Uterus (tissue), 3 donors: ENCODE measurements at regions not wholly inside any gene's neighbourhood (a gene's known extent, or its start where the extent isn't known, plus 50 kb on each side); places are given as distances from the start of the nearest gene placed in this dataset.
"Not testable (repeated sequence)": the region's sequence is repeated elsewhere in the genome, so short reads cannot be mapped to it uniquely, and the experiment has no call there.

Experiments used
- DNase-seq, 2 donors: peaks; one replicate each; pipeline ENCODE4 v3.0.0-alpha.2; 2019 to 2020
- H3K27ac ChIP-seq, 2 donors: fragments of 200-600 bp; sonication (generic); 1 replicate in 1 of 2; 2 replicates in 1 of 2; pipeline ENCODE4 v1.5.1; 2016 to 2018
- H3K27me3 ChIP-seq, 2 donors: fragments of 200-600 bp; sonication (generic); one replicate each; pipeline ENCODE4 v1.5.1; 2018 to 2019; ENCODE audit warnings: control low read depth in 1 of 2
- H3K36me3 ChIP-seq, 2 donors: fragments of 200-600 bp; sonication (generic); one replicate each; pipeline ENCODE4 v1.5.1; 2019; ENCODE audit warnings: control low read depth in 1 of 2
- H3K4me1 ChIP-seq, 2 donors: fragments of 200-600 bp; sonication (generic); one replicate each; pipeline ENCODE4 v1.5.1; 2018 to 2019; ENCODE audit warnings: control low read depth in 1 of 2
- H3K4me3 ChIP-seq, 2 donors: fragments of 200-600 bp; sonication (generic); 1 replicate in 1 of 2; 2 replicates in 1 of 2; pipeline ENCODE4 v1.5.1; 2018 to 2019; ENCODE audit warnings: mild to moderate bottlenecking in 1 of 2
- H3K9me3 ChIP-seq, 2 donors: fragments of 200-600 bp; sonication (generic); one replicate each; pipeline ENCODE4 v1.5.1; 2019; ENCODE audit warnings: control low read depth in 1 of 2
- POLR2A ChIP-seq, 2 donors: fragments of 450-650 bp; IDR thresholded peaks; one replicate each; pipeline ENCODE4 v1.6.1; 2016; ENCODE audit warnings: antibody characterized with exemption in 2 of 2, mild to moderate bottlenecking in 1 of 2, moderate library complexity in 1 of 2
- intact Hi-C: fragments of 100-400 bp; cut with DNase I; formaldehyde crosslinking; loops from one replicate; pipeline ENCODE4 v1.15.1; 2023; ENCODE audit warnings: low total_unique reads
- TF ChIP-seq, protein P1 (sequence below), 4 experiments: fragments of 200-600 bp in 2 of 4; fragments of 450-650 bp in 2 of 4; sonication (generic) in 2 of 4; IDR thresholded peaks; one replicate each; pipeline ENCODE4 v1.5.1; 2016 to 2019; ENCODE audit warnings: antibody characterized with exemption in 4 of 4, mild to moderate bottlenecking in 2 of 4, moderate library complexity in 1 of 4
- donor health status: DM: yes; HTN: yes; CAD: no.

DNA sequence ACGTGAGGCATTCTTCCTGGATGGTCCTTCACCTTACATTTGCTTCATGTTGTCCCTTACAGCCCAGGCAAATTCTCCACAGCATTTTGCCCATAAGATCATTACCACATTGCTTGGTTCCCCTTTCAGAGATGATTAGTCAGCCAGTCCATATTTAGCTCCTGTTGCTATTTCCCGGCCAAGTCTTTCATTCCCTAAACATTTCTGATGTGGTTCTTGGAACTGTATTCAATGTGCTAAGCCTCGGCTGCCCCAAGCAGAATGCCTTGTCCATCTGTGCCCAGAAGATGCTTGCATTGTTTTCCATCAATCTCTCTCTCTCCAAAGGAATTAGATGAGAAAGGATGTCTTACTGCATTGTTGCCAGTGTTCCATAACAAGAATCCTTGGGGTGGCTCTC, 420.9 kb upstream of the CAMK1G start:
- H3K36me3 ChIP-seq = no peaks in the 10 kb centered on the region
- no peak for DNase-seq
- TF ChIP-seq POLR2A (IDR thresholded peaks at IDR 0.05) = no peak
- TF ChIP-seq, protein P1, sequence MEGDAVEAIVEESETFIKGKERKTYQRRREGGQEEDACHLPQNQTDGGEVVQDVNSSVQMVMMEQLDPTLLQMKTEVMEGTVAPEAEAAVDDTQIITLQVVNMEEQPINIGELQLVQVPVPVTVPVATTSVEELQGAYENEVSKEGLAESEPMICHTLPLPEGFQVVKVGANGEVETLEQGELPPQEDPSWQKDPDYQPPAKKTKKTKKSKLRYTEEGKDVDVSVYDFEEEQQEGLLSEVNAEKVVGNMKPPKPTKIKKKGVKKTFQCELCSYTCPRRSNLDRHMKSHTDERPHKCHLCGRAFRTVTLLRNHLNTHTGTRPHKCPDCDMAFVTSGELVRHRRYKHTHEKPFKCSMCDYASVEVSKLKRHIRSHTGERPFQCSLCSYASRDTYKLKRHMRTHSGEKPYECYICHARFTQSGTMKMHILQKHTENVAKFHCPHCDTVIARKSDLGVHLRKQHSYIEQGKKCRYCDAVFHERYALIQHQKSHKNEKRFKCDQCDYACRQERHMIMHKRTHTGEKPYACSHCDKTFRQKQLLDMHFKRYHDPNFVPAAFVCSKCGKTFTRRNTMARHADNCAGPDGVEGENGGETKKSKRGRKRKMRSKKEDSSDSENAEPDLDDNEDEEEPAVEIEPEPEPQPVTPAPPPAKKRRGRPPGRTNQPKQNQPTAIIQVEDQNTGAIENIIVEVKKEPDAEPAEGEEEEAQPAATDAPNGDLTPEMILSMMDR (IDR thresholded peaks at IDR 0.05) = no peak
- no peak overlapping the region for H3K27ac ChIP-seq
- H3K9me3 ChIP-seq = no peaks in the 10 kb centered on the region
- no peak overlapping the region for H3K4me3 ChIP-seq
- H3K27me3 ChIP-seq = no peaks in the 10 kb centered on the region
- intact Hi-C loops = no loop called here
- no peaks in the 10 kb centered on the region for H3K4me1 ChIP-seq

DNA sequence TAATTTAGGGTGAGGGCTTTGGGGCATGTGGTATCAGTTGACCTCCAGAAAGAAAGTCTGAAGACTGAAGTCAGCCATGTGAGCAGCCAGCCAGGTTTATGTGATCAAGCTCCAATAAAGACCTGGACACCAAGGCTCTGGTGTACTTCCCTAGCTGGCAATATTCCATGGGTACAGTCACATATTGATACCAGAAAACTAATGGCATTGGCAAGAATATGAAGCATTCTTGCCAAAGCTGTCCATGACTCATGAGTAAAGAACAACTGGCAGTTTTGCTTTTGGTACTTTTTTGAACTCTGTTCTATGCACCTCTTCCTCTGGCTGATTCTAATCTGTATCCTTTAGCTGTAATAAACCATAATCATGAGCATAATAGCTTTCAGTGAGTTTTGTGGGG, 415.3 kb upstream of the CAMK1G start:
- TF ChIP-seq, protein P1 (IDR thresholded peaks at IDR 0.05) = no peak
- intact Hi-C loops = no loop called here
- no peak for DNase-seq
- Histone ChIP-seq H3K27ac (no peak overlapping the region), H3K4me3 (no peak overlapping the region), H3K27me3 (no peaks in the 10 kb centered on the region), H3K4me1 (no peaks in the 10 kb centered on the region), H3K36me3 (no peaks in the 10 kb centered on the region), H3K9me3 (no peaks in the 10 kb centered on the region)

DNA sequence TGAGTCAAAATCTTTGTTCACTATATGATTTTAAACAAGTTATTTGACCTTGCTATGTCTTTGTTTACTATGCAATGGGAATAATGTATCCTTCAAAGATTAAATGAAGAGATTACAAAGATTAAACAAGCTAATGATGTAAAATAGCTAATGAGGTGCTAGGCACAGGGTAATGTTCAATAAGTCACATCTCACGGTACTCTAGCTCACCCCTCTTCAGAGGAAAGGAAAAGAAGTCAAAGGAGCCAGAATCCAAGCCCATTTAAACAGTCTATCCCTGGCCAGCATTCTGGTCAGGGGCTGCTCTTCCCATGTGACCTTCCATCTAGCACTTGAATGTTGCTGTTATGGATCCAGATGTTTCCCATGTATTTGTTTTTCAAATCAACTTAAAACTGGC, 412.4 kb upstream of the CAMK1G start:
- H3K4me1 ChIP-seq = no peaks in the 10 kb centered on the region

DNA sequence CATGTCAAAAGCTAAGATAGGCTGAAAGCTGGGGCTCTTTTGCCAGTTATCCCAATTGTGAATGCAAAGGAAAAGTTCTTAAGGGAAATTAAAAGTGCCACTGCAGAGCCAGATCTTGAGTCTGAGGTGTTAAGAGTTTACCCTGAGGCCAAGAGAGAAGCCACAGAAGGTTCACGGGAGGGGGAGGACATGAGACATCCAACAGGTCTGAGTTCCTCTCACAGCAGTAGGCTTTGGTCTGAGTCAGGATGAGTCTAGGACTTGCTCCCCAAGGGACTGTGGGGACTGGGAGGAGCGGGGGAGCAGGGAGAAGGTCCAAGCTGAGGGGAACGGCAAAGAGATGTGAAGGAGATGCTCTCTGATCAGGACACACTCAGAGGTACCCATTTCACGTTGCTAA, 411.2 kb upstream of the CAMK1G start:
- H3K9me3 ChIP-seq = no peaks in the 10 kb centered on the region
- intact Hi-C loops = no loop called here
- no peak overlapping the region for H3K4me3 ChIP-seq
- no peaks in the 10 kb centered on the region for H3K4me1 ChIP-seq
- H3K27ac ChIP-seq = no peak overlapping the region
- TF ChIP-seq POLR2A (IDR thresholded peaks at IDR 0.05) = no peak
- TF ChIP-seq, protein P1 (IDR thresholded peaks at IDR 0.05) = no peak
- H3K36me3 ChIP-seq = no peaks in the 10 kb centered on the region
- no peaks in the 10 kb centered on the region for H3K27me3 ChIP-seq
- no peak for DNase-seq

More for the DNA sequence above, 412.4 kb upstream of the CAMK1G start:
- intact Hi-C loops = no loop called here
- Histone ChIP-seq H3K36me3 (no peaks in the 10 kb centered on the region), H3K27ac (no peak overlapping the region), H3K9me3 (no peaks in the 10 kb centered on the region), H3K27me3 (no peaks in the 10 kb centered on the region), H3K4me3 (no peak overlapping the region)
- DNase-seq = no peak
- TF ChIP-seq, protein P1 (IDR thresholded peaks at IDR 0.05) = no peak
- TF ChIP-seq POLR2A (IDR thresholded peaks at IDR 0.05) = no peak

DNA sequence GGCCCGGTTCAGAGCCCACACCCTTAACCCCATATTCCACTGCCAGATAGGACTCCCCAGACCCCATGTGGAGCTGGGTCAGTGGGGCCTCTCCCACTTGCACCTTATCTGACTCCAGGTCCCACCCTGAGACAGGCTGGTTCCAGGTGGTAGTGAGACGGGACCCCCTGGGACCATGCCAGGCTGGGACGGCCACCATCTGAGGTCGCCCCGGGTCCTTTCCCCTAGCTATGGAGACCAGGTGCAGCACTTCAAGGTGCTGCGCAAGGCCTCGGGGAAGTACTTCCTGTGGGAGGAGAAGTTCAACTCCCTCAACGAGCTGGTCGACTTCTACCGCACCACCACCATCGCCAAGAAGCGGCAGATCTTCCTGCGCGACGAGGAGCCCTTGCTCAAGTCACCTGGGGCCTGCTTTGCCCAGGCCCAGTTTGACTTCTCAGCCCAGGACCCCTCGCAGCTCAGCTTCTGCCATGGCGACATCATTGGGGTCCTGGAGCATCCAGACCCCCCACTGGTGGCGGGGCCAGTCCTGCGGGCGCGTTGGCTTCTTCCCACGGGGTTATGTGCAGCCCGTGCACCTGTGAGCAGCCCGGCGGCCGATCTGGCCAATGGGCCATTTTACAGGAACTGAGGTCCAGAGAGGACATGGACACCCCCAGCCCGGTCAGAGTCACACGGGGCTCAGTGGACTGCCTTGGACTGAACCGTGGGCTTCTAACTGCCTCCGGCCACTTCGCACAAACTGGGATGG, 410.5 kb upstream of the CAMK1G start:
- DNase-seq, H3K27me3 ChIP-seq, H3K27ac ChIP-seq, H3K4me3 ChIP-seq, H3K4me1 ChIP-seq, H3K9me3 ChIP-seq, H3K36me3 ChIP-seq, intact Hi-C loops: not testable (repeated sequence)

DNA sequence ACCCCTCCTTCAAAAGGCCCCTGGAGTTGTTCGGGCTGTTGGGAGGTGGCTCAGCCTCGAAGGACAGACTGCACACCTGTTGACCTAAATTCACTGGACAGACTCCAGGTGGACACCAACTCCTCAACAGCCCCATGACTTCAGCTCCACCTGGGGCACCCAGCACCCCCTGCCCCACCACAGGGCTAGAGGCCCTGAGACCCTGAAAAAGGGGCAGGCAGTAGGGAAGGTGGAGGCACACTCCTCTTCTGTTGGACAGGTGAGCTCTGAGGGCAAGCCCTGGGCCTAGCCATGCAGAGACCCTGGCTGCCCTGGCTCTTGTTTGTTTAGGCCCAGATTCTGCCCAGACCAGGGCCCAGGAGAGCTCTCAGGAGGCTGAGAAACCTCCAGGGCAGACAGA, 409.7 kb upstream of the CAMK1G start:
- H3K4me3 ChIP-seq, H3K4me1 ChIP-seq, intact Hi-C loops, H3K27ac ChIP-seq, H3K27me3 ChIP-seq, H3K9me3 ChIP-seq, H3K36me3 ChIP-seq, DNase-seq: not testable (repeated sequence)
